ENCODE measurements at regions not wholly inside any gene's neighbourhood (a gene's known extent, or its start where the extent isn't known, plus 50 kb on each side); places are given as distances from the start of the nearest gene placed in this dataset.

- H2BK15ac ChIP-seq (ENCODE audit: low read depth, low read length), result no peak overlapping the region
- H3K9me3 Mint-ChIP-seq, result peaks cover 9 to 14% of the 10 kb centered on the region in 2 experiments
- H3K9me3 ChIP-seq (ENCODE audit: control insufficient read depth, low read depth, low read length), result no peaks in the 10 kb centered on the region
- H3K18ac ChIP-seq (ENCODE audit: insufficient read length, low read depth, low read length), result no peak overlapping the region
- H3K27ac ChIP-seq (ENCODE audit: insufficient read length, low read depth, low read length), result no peak overlapping the region
- no peak overlapping the region for H3K23ac ChIP-seq (ENCODE audit: insufficient read length, low read depth, low read length)
- no peaks in the 10 kb centered on the region for H3K4me1 ChIP-seq (ENCODE audit: insufficient read depth, low read length)
- H3K4me3 Mint-ChIP-seq, result no peak overlapping the region
- no peak overlapping the region for H2BK5ac ChIP-seq (ENCODE audit: insufficient read length, low read length)
- H3K4ac ChIP-seq (ENCODE audit: low read depth, low read length), result no peak overlapping the region
- H3K27ac Mint-ChIP-seq, result no peak overlapping the region
- no peak overlapping the region for H2BK120ac ChIP-seq (ENCODE audit: low read depth, low read length, poor library complexity, severe bottlenecking)
- no peaks in the 10 kb centered on the region for H3K79me1 ChIP-seq (ENCODE audit: insufficient read depth, low read depth, low read length, poor library complexity, severe bottlenecking)
- H2BK20ac ChIP-seq (ENCODE audit: low read depth, low read length, poor library complexity, severe bottlenecking), result no peak overlapping the region
- peaks cover 5% of the 10 kb centered on the region; the same call in 1 of the 2 replicates for H3K27me3 Mint-ChIP-seq (ENCODE audit: low read depth)
- H4K91ac ChIP-seq (ENCODE audit: insufficient read length, low read depth, low read length), result no peak overlapping the region
- H3K27me3 ChIP-seq (ENCODE audit: insufficient read depth, low read length), result no peaks in the 10 kb centered on the region
- H3K14ac ChIP-seq (ENCODE audit: insufficient read depth, low read length), result no peak overlapping the region
- H3K36me3 Mint-ChIP-seq (ENCODE audit: insufficient read depth in 1 of 3, low read depth in 3 of 3), result peaks cover 3 to 25% (median 5%) of the 10 kb centered on the region in 3 experiments; a peak in 6 of 7 replicates
- no peak for TF ChIP-seq CTCF (conservative IDR thresholded peaks at IDR 0.05)
- H2BK12ac ChIP-seq (ENCODE audit: insufficient read length, low read depth, low read length), result no peak overlapping the region
- H4K5ac ChIP-seq (ENCODE audit: insufficient read length, low read depth, low read length), result no peak overlapping the region
- no peaks in the 10 kb centered on the region for H4K20me1 ChIP-seq (ENCODE audit: control insufficient read depth, insufficient read depth, insufficient read length)
- peaks cover 0 to 4% of the 10 kb centered on the region in 2 experiments; a peak in 1 of 4 replicates for H3K4me1 Mint-ChIP-seq
- DNase-seq, result no peak
- no peaks in the 10 kb centered on the region for H3K23me2 ChIP-seq (ENCODE audit: insufficient read length, low read depth, low read length, poor library complexity, severe bottlenecking)
- no peak overlapping the region for H4K8ac ChIP-seq (replicated peaks; ENCODE audit: insufficient read length, low read depth, low read length)
- no peak overlapping the region for H3T11ph ChIP-seq (ENCODE audit: low read length)
- no peak overlapping the region for H3K4me2 ChIP-seq (ENCODE audit: insufficient read depth, insufficient read length, low read length)
- no peaks in the 10 kb centered on the region for H3K79me2 ChIP-seq (ENCODE audit: insufficient read depth, low read length)
- H2AK5ac ChIP-seq (ENCODE audit: insufficient read length, low read length), result no peak overlapping the region
- H2AFZ ChIP-seq (ENCODE audit: low read length), result no peak overlapping the region
- no CpG with 5 or more reads among the region's 5 CpGs for WGBS (ENCODE audit: extremely low coverage, insufficient read length, low lambda C conversion rate)
- no peak overlapping the region for H3K56ac ChIP-seq (ENCODE audit: insufficient read length, low read depth, low read length)
- H3K9ac ChIP-seq (ENCODE audit: extremely low read depth, insufficient read length, low read length), result no peak overlapping the region
These were observed 192.7 kb downstream of the ANAPC1 start for GRCh38 chr2:111691164-111691875.

Data from H9 (cell line).